ENCODE measurements at regions not wholly inside any gene's neighbourhood (a gene's known extent, or its start where the extent isn't known, plus 50 kb on each side); places are given as distances from the start of the nearest gene placed in this dataset.

- CTCF ChIA-PET, result interaction anchor here (1.0 to 1.5 kb wide), 3 partner anchors 16 to 297 kb away, joined by 3 to 5 read pairs (median 4); no protein-coding TSS in a partner anchor
- dilution Hi-C loops (cut with MboI; ENCODE audit: extremely low pct_ligation_motif_present, low sequenced_read_pairs), result no loop called here
Observed at GRCh38 chr6:6795393-6795792, 206.9 kb downstream of the LY86 start.

GRCh38 chr6:6796818-6797217 is 208.3 kb downstream of the LY86 start:
- no peak overlapping the region for H3K9ac ChIP-seq (replicated peaks; ENCODE audit: extremely low read depth, insufficient read depth, low read length)
- TF ChIP-seq GATA2 (IDR thresholded peaks at IDR 0.05; ENCODE audit: insufficient read depth, insufficient read length, low read depth, low read length) (no peak), JUN (IDR thresholded peaks at IDR 0.05; ENCODE audit: borderline replicate concordance, insufficient read depth, insufficient read length, low read depth) (no peak), POLR2A (IDR thresholded peaks at IDR 0.05; ENCODE audit: low read depth, low read length) (no peak), MYC (IDR thresholded peaks at IDR 0.05; ENCODE audit: low read depth, low read length) (no peak), EZH2 (IDR thresholded peaks at IDR 0.05; ENCODE audit: borderline replicate concordance, low read depth, low read length, severe bottlenecking) (no peak), FOS (IDR thresholded peaks at IDR 0.05; ENCODE audit: borderline replicate concordance, insufficient read depth, low read length) (no peak), MAX (IDR thresholded peaks at IDR 0.05; ENCODE audit: insufficient read depth, insufficient read length) (no peak), POLR2AphosphoS5 (IDR thresholded peaks at IDR 0.05; ENCODE audit: insufficient read depth, low read depth, low read length) (no peak)
- TF ChIP-seq, protein P1, sequence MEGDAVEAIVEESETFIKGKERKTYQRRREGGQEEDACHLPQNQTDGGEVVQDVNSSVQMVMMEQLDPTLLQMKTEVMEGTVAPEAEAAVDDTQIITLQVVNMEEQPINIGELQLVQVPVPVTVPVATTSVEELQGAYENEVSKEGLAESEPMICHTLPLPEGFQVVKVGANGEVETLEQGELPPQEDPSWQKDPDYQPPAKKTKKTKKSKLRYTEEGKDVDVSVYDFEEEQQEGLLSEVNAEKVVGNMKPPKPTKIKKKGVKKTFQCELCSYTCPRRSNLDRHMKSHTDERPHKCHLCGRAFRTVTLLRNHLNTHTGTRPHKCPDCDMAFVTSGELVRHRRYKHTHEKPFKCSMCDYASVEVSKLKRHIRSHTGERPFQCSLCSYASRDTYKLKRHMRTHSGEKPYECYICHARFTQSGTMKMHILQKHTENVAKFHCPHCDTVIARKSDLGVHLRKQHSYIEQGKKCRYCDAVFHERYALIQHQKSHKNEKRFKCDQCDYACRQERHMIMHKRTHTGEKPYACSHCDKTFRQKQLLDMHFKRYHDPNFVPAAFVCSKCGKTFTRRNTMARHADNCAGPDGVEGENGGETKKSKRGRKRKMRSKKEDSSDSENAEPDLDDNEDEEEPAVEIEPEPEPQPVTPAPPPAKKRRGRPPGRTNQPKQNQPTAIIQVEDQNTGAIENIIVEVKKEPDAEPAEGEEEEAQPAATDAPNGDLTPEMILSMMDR (IDR thresholded peaks at IDR 0.05; ENCODE audit: extremely low read depth in 1 of 2, insufficient read depth in 1 of 2, low read depth in 1 of 2, low read length in 2 of 2), result no peak
- H3K79me2 ChIP-seq (ENCODE audit: control insufficient read depth, insufficient read depth, low read length), result no peaks in the 10 kb centered on the region
- H2AFZ ChIP-seq (ENCODE audit: low read depth, low read length), result no peak overlapping the region
- H4K20me1 ChIP-seq (replicated peaks; ENCODE audit: control insufficient read depth, extremely low read depth, insufficient read depth, low read length), result no peaks in the 10 kb centered on the region
- BruUV-seq (replicated peaks), result no TSS peak
- H3K9me1 ChIP-seq (replicated peaks; ENCODE audit: control insufficient read depth, extremely low read depth, insufficient read depth, low read length), result no peaks in the 10 kb centered on the region
- intact Hi-C loops (cut with micrococcal nuclease) (no loop called here), dilution Hi-C loops (cut with MboI; ENCODE audit: extremely low pct_ligation_motif_present, low sequenced_read_pairs) (no loop called here)
- ChIA-PET CTCF (no interaction called here), POLR2A (interaction anchor here (0.7 kb wide), 2 partner anchors 32 to 54 kb away, joined by 5 to 6 read pairs; no protein-coding TSS in a partner anchor)
- no peak overlapping the region for H3K4me2 ChIP-seq (ENCODE audit: insufficient read depth, low read length)
- peaks cover 0 to 6% of the 10 kb centered on the region in 2 experiments for H3K27me3 ChIP-seq (ENCODE audit: control insufficient read depth in 2 of 2, insufficient read depth in 2 of 2, low read length in 2 of 2)
- H3K4me3 ChIP-seq (replicated peaks in 1 of 3; ENCODE audit: insufficient read depth in 1 of 3, low read depth in 1 of 3, low read length in 3 of 3), result no peak overlapping the region
- no peaks in the 10 kb centered on the region for H3K4me1 ChIP-seq (ENCODE audit: control insufficient read depth, extremely low read depth, insufficient read depth, low read length)
- no peaks in the 10 kb centered on the region for H3K36me3 ChIP-seq (ENCODE audit: control insufficient read depth in 2 of 2, extremely low read depth in 1 of 2, insufficient read depth in 2 of 2, low read length in 2 of 2)
- H3K9me3 ChIP-seq (replicated peaks; ENCODE audit: control insufficient read depth, insufficient read depth, low read length), result no peaks in the 10 kb centered on the region
- DNase-seq (ENCODE audit: low read depth, low spot score), result no peak
- H3K27ac ChIP-seq (ENCODE audit: insufficient read depth, low read depth, low read length), result no peak overlapping the region
- FAIRE-seq, result no peak

More at GRCh38 chr6:6795393-6795792, 206.9 kb downstream of the LY86 start:
- POLR2A ChIA-PET, result no interaction called here
- BruUV-seq (replicated peaks), result no TSS peak
- no peak overlapping the region for H2AFZ ChIP-seq (ENCODE audit: low read depth, low read length)
- no peak for TF ChIP-seq GATA2 (IDR thresholded peaks at IDR 0.05; ENCODE audit: insufficient read depth, insufficient read length, low read depth, low read length)
- no peak for TF ChIP-seq MYC (IDR thresholded peaks at IDR 0.05; ENCODE audit: low read depth, low read length)
- TF ChIP-seq EZH2 (IDR thresholded peaks at IDR 0.05; ENCODE audit: borderline replicate concordance, low read depth, low read length, severe bottlenecking), result no peak
- TF ChIP-seq, protein P1 (IDR thresholded peaks at IDR 0.05; ENCODE audit: extremely low read depth in 1 of 2, insufficient read depth in 1 of 2, low read depth in 1 of 2, low read length in 2 of 2), result no peak
- no peak overlapping the region for H3K4me2 ChIP-seq (ENCODE audit: insufficient read depth, low read length)
- H3K36me3 ChIP-seq (ENCODE audit: control insufficient read depth in 2 of 2, extremely low read depth in 1 of 2, insufficient read depth in 2 of 2, low read length in 2 of 2), result no peaks in the 10 kb centered on the region
- no peak for FAIRE-seq
- H3K9me1 ChIP-seq (replicated peaks; ENCODE audit: control insufficient read depth, extremely low read depth, insufficient read depth, low read length), result no peaks in the 10 kb centered on the region
- H4K20me1 ChIP-seq (replicated peaks; ENCODE audit: control insufficient read depth, extremely low read depth, insufficient read depth, low read length), result no peaks in the 10 kb centered on the region
- no peaks in the 10 kb centered on the region for H3K79me2 ChIP-seq (ENCODE audit: control insufficient read depth, insufficient read depth, low read length)
- H3K4me3 ChIP-seq (replicated peaks in 1 of 3; ENCODE audit: insufficient read depth in 1 of 3, low read depth in 1 of 3, low read length in 3 of 3), result no peak overlapping the region
- no peak overlapping the region for H3K9ac ChIP-seq (replicated peaks; ENCODE audit: extremely low read depth, insufficient read depth, low read length)
- DNase-seq (ENCODE audit: low read depth, low spot score), result no peak
- intact Hi-C loops (cut with micrococcal nuclease), result no loop called here
- H3K27me3 ChIP-seq (ENCODE audit: control insufficient read depth in 2 of 2, insufficient read depth in 2 of 2, low read length in 2 of 2), result peaks cover 0 to 6% of the 10 kb centered on the region in 2 experiments
- H3K27ac ChIP-seq (ENCODE audit: insufficient read depth, low read depth, low read length), result no peak overlapping the region
- no peaks in the 10 kb centered on the region for H3K9me3 ChIP-seq (replicated peaks; ENCODE audit: control insufficient read depth, insufficient read depth, low read length)
- no peaks in the 10 kb centered on the region for H3K4me1 ChIP-seq (ENCODE audit: control insufficient read depth, extremely low read depth, insufficient read depth, low read length)
